ENCODE measurements at regions not wholly inside any gene's neighbourhood (a gene's known extent, or its start where the extent isn't known, plus 50 kb on each side); places are given as distances from the start of the nearest gene placed in this dataset.

- TF ChIP-seq SIN3A (IDR thresholded peaks at IDR 0.05; ENCODE audit: borderline replicate concordance, low read depth, low read length) (no peak), MXI1 (IDR thresholded peaks at IDR 0.05; ENCODE audit: low read depth, low read length) (no peak), RAD21 (IDR thresholded peaks at IDR 0.05; ENCODE audit: low read length) (no peak), MAX (IDR thresholded peaks at IDR 0.05; ENCODE audit: low read depth) (no peak), CHD2 (IDR thresholded peaks at IDR 0.05; ENCODE audit: low read length, partially characterized antibody) (no peak), POLR2AphosphoS5 (IDR thresholded peaks at IDR 0.05; ENCODE audit: low read depth, low read length) (no peak), TAF1 (IDR thresholded peaks at IDR 0.05; ENCODE audit: borderline replicate concordance, low read depth, low read length) (no peak), NRF1 (IDR thresholded peaks at IDR 0.05; ENCODE audit: low read depth, low read length) (no peak), GABPA (IDR thresholded peaks at IDR 0.05; ENCODE audit: low read depth) (no peak), USF2 (IDR thresholded peaks at IDR 0.05; ENCODE audit: borderline replicate concordance, low read depth, low read length) (no peak), YY1 (IDR thresholded peaks at IDR 0.05; ENCODE audit: low read depth) (no peak), TCF12 (IDR thresholded peaks at IDR 0.05) (no peak), FOSL2 (IDR thresholded peaks at IDR 0.05; ENCODE audit: borderline replicate concordance, low read depth) (no peak), MEF2A (IDR thresholded peaks at IDR 0.05; ENCODE audit: borderline replicate concordance, low read depth) (no peak), CTCF (IDR thresholded peaks at IDR 0.05) (no peak)
Measured at GRCh38 chr2:180115675-180116074, 108.6 kb upstream of the CWC22 start.

GRCh38 chr2:180115269-180115668, 108.2 kb upstream of the CWC22 start:
- H3K4me3 ChIP-seq (ENCODE audit: low read depth in 2 of 2, low read length in 1 of 2) = no peak overlapping the region
- H2AFZ ChIP-seq (ENCODE audit: low read depth) = no peak overlapping the region
- H3K27me3 ChIP-seq (ENCODE audit: insufficient read depth) = no peaks in the 10 kb centered on the region
- no peaks in the 10 kb centered on the region for H3K79me2 ChIP-seq (ENCODE audit: insufficient read depth)
- no peaks in the 10 kb centered on the region for H3K9me3 ChIP-seq
- WGBS (ENCODE audit: low lambda C conversion rate) = 15% methylated on average over 2 of the region's 2 CpGs
- ChIA-PET CTCF (interaction anchor here (0.7 to 1.3 kb wide), 4 partner anchors 9 to 1600 kb away, joined by 3 to 4 read pairs (median 3); no protein-coding TSS in a partner anchor), POLR2A (interaction anchor here (0.6 kb wide), 1 partner anchor 1113 kb away, joined by 4 read pairs; no protein-coding TSS in a partner anchor)
- H3K4me1 ChIP-seq (ENCODE audit: control insufficient read depth in 1 of 2, insufficient read depth in 2 of 2, low read depth in 1 of 2, low read length in 1 of 2) = no peaks in the 10 kb centered on the region
- DNase-seq = no peak
- H3K27ac ChIP-seq (ENCODE audit: low read depth in 2 of 2, low read length in 1 of 2) = no peak overlapping the region
- H3F3A ChIP-seq (replicated peaks; ENCODE audit: insufficient read depth) = no peaks in the 10 kb centered on the region
- H4K20me1 ChIP-seq (ENCODE audit: insufficient read depth) = no peaks in the 10 kb centered on the region
- no peak overlapping the region for H3K4me2 ChIP-seq
- no peaks in the 10 kb centered on the region for H3K9me2 ChIP-seq
- no peaks in the 10 kb centered on the region for H3K36me3 ChIP-seq (replicated peaks in 1 of 2; ENCODE audit: control insufficient read depth in 1 of 2, insufficient read depth in 2 of 2, low read length in 1 of 2)
- TF ChIP-seq USF2 (IDR thresholded peaks at IDR 0.05; ENCODE audit: borderline replicate concordance, low read depth, low read length) (no peak), EZH2phosphoT487 (IDR thresholded peaks at IDR 0.05; ENCODE audit: borderline replicate concordance, low read depth) (no peak), FOSL2 (IDR thresholded peaks at IDR 0.05; ENCODE audit: borderline replicate concordance, low read depth) (no peak), TAF1 (IDR thresholded peaks at IDR 0.05; ENCODE audit: borderline replicate concordance, low read depth, low read length) (no peak), EP300 (IDR thresholded peaks at IDR 0.05; ENCODE audit: borderline replicate concordance in 1 of 2, low read depth in 1 of 2, low read length in 1 of 2) (no peak), YY1 (IDR thresholded peaks at IDR 0.05; ENCODE audit: low read depth) (no peak), MXI1 (IDR thresholded peaks at IDR 0.05; ENCODE audit: low read depth, low read length) (no peak), FOXJ3 (CRISPR knock-in tag; IDR thresholded peaks at IDR 0.05) (no peak), GABPA (IDR thresholded peaks at IDR 0.05; ENCODE audit: low read depth) (no peak), JUND (IDR thresholded peaks at IDR 0.05) (no peak), RFX5 (IDR thresholded peaks at IDR 0.05; ENCODE audit: low read length) (no peak), CHD2 (IDR thresholded peaks at IDR 0.05; ENCODE audit: low read length, partially characterized antibody) (no peak), NFIC (IDR thresholded peaks at IDR 0.05; ENCODE audit: borderline replicate concordance) (no peak), GATA2 (CRISPR knock-in tag; IDR thresholded peaks at IDR 0.05) (no peak), RAD21 (IDR thresholded peaks at IDR 0.05; ENCODE audit: low read length) (no peak), TEAD4 (IDR thresholded peaks at IDR 0.05; ENCODE audit: borderline replicate concordance, insufficient read depth) (no peak), TCF12 (IDR thresholded peaks at IDR 0.05) (no peak), RXRA (IDR thresholded peaks at IDR 0.05; ENCODE audit: borderline replicate concordance, low read depth) (no peak)
- H3K9ac ChIP-seq = no peak overlapping the region

More at GRCh38 chr2:180115675-180116074, 108.6 kb upstream of the CWC22 start:
- Histone ChIP-seq H4K20me1 (ENCODE audit: insufficient read depth) (no peaks in the 10 kb centered on the region), H2AFZ (ENCODE audit: low read depth) (no peak overlapping the region), H3K27ac (ENCODE audit: low read depth in 2 of 2, low read length in 1 of 2) (no peak overlapping the region), H3K9me3 (no peaks in the 10 kb centered on the region), H3F3A (replicated peaks; ENCODE audit: insufficient read depth) (no peaks in the 10 kb centered on the region), H3K4me2 (no peak overlapping the region), H3K27me3 (ENCODE audit: insufficient read depth) (no peaks in the 10 kb centered on the region), H3K9me2 (no peaks in the 10 kb centered on the region), H3K36me3 (replicated peaks in 1 of 2; ENCODE audit: control insufficient read depth in 1 of 2, insufficient read depth in 2 of 2, low read length in 1 of 2) (no peaks in the 10 kb centered on the region), H3K79me2 (ENCODE audit: insufficient read depth) (no peaks in the 10 kb centered on the region), H3K4me1 (ENCODE audit: control insufficient read depth in 1 of 2, insufficient read depth in 2 of 2, low read depth in 1 of 2, low read length in 1 of 2) (no peaks in the 10 kb centered on the region), H3K4me3 (ENCODE audit: low read depth in 2 of 2, low read length in 1 of 2) (no peak overlapping the region), H3K9ac (no peak overlapping the region)
- no peak for DNase-seq
- POLR2A ChIA-PET = interaction anchor here (0.6 kb wide), 1 partner anchor 1112 kb away, joined by 4 read pairs; no protein-coding TSS in a partner anchor
- WGBS (ENCODE audit: low lambda C conversion rate) = 83% methylated on average over 2 of the region's 2 CpGs
- CTCF ChIA-PET = interaction anchor here (0.7 to 1.3 kb wide), 4 partner anchors 9 to 1600 kb away, joined by 3 to 4 read pairs (median 3); no protein-coding TSS in a partner anchor

Measured in SK-N-SH (cell line).